Activated CD4-positive, alpha-beta T cell treated with anti-CD3 and anti-CD28 coated beads, Interleukin-2, amount 50 U/mL, for 24 hours (primary cell): ENCODE measurements at regions not wholly inside any gene's neighbourhood (a gene's known extent, or its start where the extent isn't known, plus 50 kb on each side); places are given as distances from the start of the nearest gene placed in this dataset.

Source experiments
- DNase-seq, 2 donors: peaks; one replicate each; pipeline ENCODE4 v3.0.0-alpha.2; 2020; ENCODE audit warnings: low read depth in 1 of 2, low spot score in 1 of 2

- DNase-seq, result no peak
Measured at GRCh38 chr5:56591081-56591480, 224.3 kb upstream of the MAP3K1 start.

GRCh38 chr5:56589481-56589860 is 225.9 kb upstream of the MAP3K1 start:
- DNase-seq, result no peak

GRCh38 chr5:56588636-56589480 is 226.5 kb upstream of the MAP3K1 start:
- no peak for DNase-seq

GRCh38 chr5:56588131-56588487 is 227.2 kb upstream of the MAP3K1 start:
- DNase-seq, result no peak

GRCh38 chr5:56587381-56588130 is 227.8 kb upstream of the MAP3K1 start:
- DNase-seq, result no peak

- DNase-seq, result no peak
Measured at GRCh38 chr5:56585999-56586691, 229.2 kb upstream of the MAP3K1 start.

- DNase-seq, result no peak
Measured at GRCh38 chr5:56585461-56585860, 229.9 kb upstream of the MAP3K1 start.

GRCh38 chr5:56581426-56581825 is 233.9 kb upstream of the MAP3K1 start:
- no peak for DNase-seq

GRCh38 chr5:56580864-56581263 is 234.5 kb upstream of the MAP3K1 start:
- DNase-seq, result no peak

GRCh38 chr5:56575821-56576220 is 239.5 kb upstream of the MAP3K1 start:
- DNase-seq, result no peak

GRCh38 chr5:56574778-56575177 is 240.6 kb upstream of the MAP3K1 start:
- no peak for DNase-seq

- no peak for DNase-seq
Measured at GRCh38 chr5:56569566-56569965, 245.8 kb upstream of the MAP3K1 start.

- DNase-seq, result no peak
Measured at GRCh38 chr5:56569076-56569475, 246.3 kb upstream of the MAP3K1 start.

GRCh38 chr5:56567278-56567677 is 248.1 kb upstream of the MAP3K1 start:
- DNase-seq, result no peak

GRCh38 chr5:56566374-56567249 is 248.7 kb upstream of the MAP3K1 start:
- DNase-seq, result no peak

GRCh38 chr5:56565644-56566043 is 249.7 kb upstream of the MAP3K1 start:
- no peak for DNase-seq

GRCh38 chr5:56565283-56565615 is 250.1 kb upstream of the MAP3K1 start:
- no peak for DNase-seq

- DNase-seq, result no peak
Measured at GRCh38 chr5:56564541-56565282, 250.6 kb upstream of the MAP3K1 start.

- no peak for DNase-seq
Measured at GRCh38 chr5:56561455-56561854, 253.9 kb upstream of the MAP3K1 start.

GRCh38 chr5:56558131-56558745 is 257.1 kb upstream of the MAP3K1 start:
- no peak for DNase-seq
